ENCODE measurements at regions not wholly inside any gene's neighbourhood (a gene's known extent, or its start where the extent isn't known, plus 50 kb on each side); places are given as distances from the start of the nearest gene placed in this dataset.

GRCh38 chr18:42564761-42565160 lies 550.7 kb downstream of the RIT2 start:
- TF ChIP-seq CTCF (IDR thresholded peaks at IDR 0.05) (no peak), POLR2A (IDR thresholded peaks at IDR 0.05) (no peak)

Data from heart left ventricle (tissue), 13 donors.